ENCODE measurements at regions not wholly inside any gene's neighbourhood (a gene's known extent, or its start where the extent isn't known, plus 50 kb on each side); places are given as distances from the start of the nearest gene placed in this dataset.

- intact Hi-C loops (cut with micrococcal nuclease; ENCODE audit: unreplicated experiment) (no loop called here), in situ Hi-C loops (cut with HindIII; ENCODE audit: low pct_unique_long_range_greater_than_20kb, low sequenced_read_pairs) (no loop called here)
- ChIA-PET CTCF (no interaction called here), POLR2A (no interaction called here)
- H3K4me1 ChIP-seq (ENCODE audit: control insufficient read depth, insufficient read depth, low read length) = no peaks in the 10 kb centered on the region
- no peaks in the 10 kb centered on the region for H3K27me3 ChIP-seq (ENCODE audit: control insufficient read depth, insufficient read depth, low read length)
- no peak for ATAC-seq
- H3K4me3 ChIP-seq (ENCODE audit: low read depth in 2 of 2, low read length in 2 of 2) = no peak overlapping the region
- no peaks in the 10 kb centered on the region for H3K36me3 ChIP-seq (ENCODE audit: control insufficient read depth, insufficient read depth, low read length)
- TF ChIP-seq SIN3A (IDR thresholded peaks at IDR 0.05; ENCODE audit: borderline replicate concordance, insufficient read depth, low read depth, low read length) = no peak
- TF ChIP-seq REST (IDR thresholded peaks at IDR 0.05; ENCODE audit: insufficient read depth in 1 of 2, low read depth in 2 of 2, low read length in 1 of 2) = no peak
- no peak for TF ChIP-seq CTCF (IDR thresholded peaks at IDR 0.05)
- TF ChIP-seq POLR2AphosphoS5 (IDR thresholded peaks at IDR 0.05; ENCODE audit: low read depth, low read length) = no peak
- no peak for TF ChIP-seq TCF7L2 (IDR thresholded peaks at IDR 0.05; ENCODE audit: low read depth, low read length)
- DNase-seq (ENCODE audit: low read depth, low spot score) = no peak
- no peak overlapping the region for H3K27ac ChIP-seq (ENCODE audit: low read length)
- no peaks in the 10 kb centered on the region for H3K9me3 ChIP-seq (ENCODE audit: control insufficient read depth, insufficient read depth, low read depth, low read length)
- no TSS peak for BruUV-seq (replicated peaks)
These were observed 165.5 kb downstream of the TLR4 start for GRCh38 chr9:117869712-117870111.

GRCh38 chr9:117873664-117874063 is 169.5 kb downstream of the TLR4 start:
- intact Hi-C loops (cut with micrococcal nuclease; ENCODE audit: unreplicated experiment) = no loop called here
- H3K4me3 ChIP-seq (ENCODE audit: low read depth in 2 of 2, low read length in 2 of 2) = no peak overlapping the region
- H3K9me3 ChIP-seq (ENCODE audit: control insufficient read depth, insufficient read depth, low read depth, low read length) = no peaks in the 10 kb centered on the region

More at GRCh38 chr9:117873664-117874063, 169.5 kb downstream of the TLR4 start:
- Histone ChIP-seq H3K36me3 (ENCODE audit: control insufficient read depth, insufficient read depth, low read length) (no peaks in the 10 kb centered on the region), H3K27me3 (ENCODE audit: control insufficient read depth, insufficient read depth, low read length) (no peaks in the 10 kb centered on the region), H3K4me1 (ENCODE audit: control insufficient read depth, insufficient read depth, low read length) (no peaks in the 10 kb centered on the region), H3K27ac (ENCODE audit: low read length) (no peak overlapping the region)
- no peak for ATAC-seq
- ChIA-PET CTCF (no interaction called here), POLR2A (no interaction called here)
- TF ChIP-seq CTCF (IDR thresholded peaks at IDR 0.05) (no peak), TCF7L2 (IDR thresholded peaks at IDR 0.05; ENCODE audit: low read depth, low read length) (no peak), POLR2AphosphoS5 (IDR thresholded peaks at IDR 0.05; ENCODE audit: low read depth, low read length) (no peak), SIN3A (IDR thresholded peaks at IDR 0.05; ENCODE audit: borderline replicate concordance, insufficient read depth, low read depth, low read length) (no peak), REST (IDR thresholded peaks at IDR 0.05; ENCODE audit: insufficient read depth in 1 of 2, low read depth in 2 of 2, low read length in 1 of 2) (no peak)
- in situ Hi-C loops (cut with HindIII; ENCODE audit: low pct_unique_long_range_greater_than_20kb, low sequenced_read_pairs) = no loop called here
- no TSS peak for BruUV-seq (replicated peaks)
- DNase-seq (ENCODE audit: low read depth, low spot score) = no peak

Measured in Panc1 (cell line).